HG02763 (cell line): ENCODE measurements at regions not wholly inside any gene's neighbourhood (a gene's known extent, or its start where the extent isn't known, plus 50 kb on each side); places are given as distances from the start of the nearest gene placed in this dataset.
"Not testable (repeated sequence)": the region's sequence is repeated elsewhere in the genome, so short reads cannot be mapped to it uniquely, and the experiment has no call there.

ENCODE experiments used
- ATAC-seq: cut with Tn5 transposase; IDR thresholded peaks from one replicate; pipeline ENCODE4 v1.9.1; 2021; ENCODE audit warnings: mild to moderate bottlenecking, moderate library complexity; ENCODE audit not compliant: unreplicated experiment

DNA sequence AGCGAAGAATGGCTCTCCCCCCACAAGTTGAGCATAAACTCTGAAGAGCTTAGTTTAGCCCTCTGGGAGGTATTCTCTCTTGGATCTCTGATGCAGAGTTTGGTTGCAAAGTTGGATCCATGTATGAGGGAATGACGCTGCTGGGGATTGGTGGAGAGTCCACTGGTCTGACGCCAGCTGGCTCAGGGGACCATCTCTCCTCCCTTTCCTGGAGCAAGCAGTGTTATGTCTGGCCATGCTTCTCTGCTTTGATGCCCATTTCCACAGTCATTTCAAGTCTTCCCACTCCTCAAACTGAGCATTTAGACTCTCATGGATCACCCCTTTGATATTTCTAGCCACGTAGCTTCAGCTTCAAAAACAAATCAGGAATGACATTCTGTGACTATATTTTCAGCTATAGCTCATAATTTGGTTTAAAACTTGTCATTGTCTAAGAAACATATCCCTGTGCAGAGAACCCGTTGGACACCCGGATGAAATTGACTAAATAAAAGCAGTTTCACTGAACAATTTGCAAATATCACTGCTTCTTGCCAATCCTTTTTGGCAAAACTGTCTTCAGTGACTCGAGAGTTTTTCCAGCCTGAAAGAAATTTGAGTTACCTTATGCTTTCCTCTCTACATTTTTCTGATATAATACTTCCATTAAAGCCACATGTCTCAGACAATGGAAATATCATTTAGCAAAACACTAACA is 193.4 kb upstream of the CDH11 start:
- no peak for ATAC-seq

GRCh38 chr16:65314627-65315008 is 192.8 kb upstream of the CDH11 start:
- ATAC-seq, result no peak

- no peak for ATAC-seq
Observed at GRCh38 chr16:65313936-65314626, 192.2 kb upstream of the CDH11 start.

GRCh38 chr16:65312795-65313194 is 190.9 kb upstream of the CDH11 start:
- ATAC-seq, result no peak

GRCh38 chr16:65312071-65312470 is 190.2 kb upstream of the CDH11 start:
- no peak for ATAC-seq

DNA sequence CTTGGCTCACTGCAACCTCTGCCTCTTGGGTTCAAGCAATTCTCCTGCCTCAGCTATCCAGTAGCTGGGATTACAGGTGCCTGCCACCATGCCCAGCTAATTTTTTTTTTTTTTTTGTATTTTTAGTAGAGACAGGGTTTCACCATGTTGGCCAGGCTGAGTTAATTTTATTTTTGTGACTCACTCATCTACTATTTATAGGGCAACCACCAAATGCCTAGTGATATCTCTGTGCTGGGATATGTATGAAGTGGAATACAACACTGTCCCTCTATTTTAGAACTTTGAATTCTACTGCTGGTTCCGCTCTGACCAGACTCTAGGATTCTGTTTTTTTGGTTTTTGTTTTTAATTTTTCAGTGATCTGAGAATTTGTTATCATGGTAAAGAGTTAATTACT is 188.6 kb upstream of the CDH11 start:
- not testable (repeated sequence) for ATAC-seq

DNA sequence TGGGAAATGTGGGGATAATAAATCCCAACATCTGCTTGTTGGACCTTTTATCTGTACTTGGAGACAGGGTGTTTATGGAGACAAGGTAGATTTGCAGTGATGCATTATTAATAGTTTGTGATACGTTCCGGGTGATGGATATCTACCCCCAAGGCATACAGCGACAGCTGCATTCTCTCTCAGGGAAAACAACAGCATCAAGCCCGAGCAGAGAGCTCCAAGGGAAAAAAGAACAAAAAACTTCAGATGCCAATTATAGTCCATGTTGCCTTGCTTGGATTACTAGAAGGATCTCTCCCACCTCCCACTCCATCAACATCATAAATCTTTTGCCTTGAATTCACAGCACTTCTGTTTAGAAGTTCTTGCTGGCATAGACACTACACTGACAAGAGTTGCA is 187.5 kb upstream of the CDH11 start:
- no peak for ATAC-seq

GRCh38 chr16:65308506-65308905 is 186.6 kb upstream of the CDH11 start:
- no peak for ATAC-seq

DNA sequence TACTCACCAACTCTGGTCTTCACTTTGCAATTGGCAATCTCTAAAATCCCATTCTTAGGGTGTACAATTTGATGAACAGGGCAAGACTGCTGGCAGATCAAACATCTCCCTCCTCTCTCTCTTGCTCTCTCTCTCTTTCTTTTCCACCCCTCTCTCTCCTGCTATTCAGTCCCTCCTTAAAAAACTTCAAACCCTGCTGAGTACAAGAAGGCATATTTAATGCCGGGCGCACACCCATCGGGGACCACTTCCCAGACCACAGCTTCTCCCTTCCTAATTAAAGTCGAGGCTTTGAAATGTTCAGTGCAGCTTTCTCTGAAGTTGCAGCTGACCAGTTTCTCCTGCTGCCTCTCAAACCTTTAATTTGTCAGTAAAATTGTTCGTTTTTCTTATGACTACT is 185.4 kb upstream of the CDH11 start:
- ATAC-seq, result no peak

GRCh38 chr16:65306722-65307121 is 184.9 kb upstream of the CDH11 start:
- no peak for ATAC-seq

- ATAC-seq, result no peak
Observed at GRCh38 chr16:65306300-65306699, 184.4 kb upstream of the CDH11 start.

DNA sequence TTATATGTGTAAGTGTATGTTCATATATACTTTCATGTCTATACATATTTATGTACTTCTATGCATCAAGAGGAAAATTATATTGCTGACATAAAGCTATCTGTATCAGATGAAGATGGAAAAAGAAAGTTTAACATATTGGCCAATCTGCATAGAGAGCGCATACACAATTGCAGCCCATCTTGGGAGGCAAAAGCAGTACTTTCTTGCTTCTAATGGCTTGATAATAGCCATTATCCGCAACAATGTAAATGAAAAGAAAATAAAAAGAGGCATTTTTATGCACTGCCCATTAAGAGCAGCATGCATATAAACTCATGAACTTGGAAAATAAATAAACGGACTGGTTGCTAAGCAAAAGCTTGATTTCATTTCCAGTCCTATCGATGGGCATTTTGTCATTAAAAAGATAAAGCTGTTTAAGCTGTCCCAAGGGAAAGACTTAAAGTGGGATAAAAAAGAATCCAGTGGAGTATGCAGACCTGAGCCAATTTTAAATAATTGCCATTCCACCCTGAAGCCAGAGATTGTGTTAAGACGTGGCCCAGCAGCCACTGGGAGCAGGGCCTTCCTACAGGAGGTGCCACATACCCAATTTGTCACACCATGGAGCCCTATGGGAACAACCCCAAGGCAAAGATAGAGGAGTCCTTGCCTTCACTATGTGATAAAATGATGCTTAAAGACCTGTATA is 183.6 kb upstream of the CDH11 start:
- no peak for ATAC-seq

DNA sequence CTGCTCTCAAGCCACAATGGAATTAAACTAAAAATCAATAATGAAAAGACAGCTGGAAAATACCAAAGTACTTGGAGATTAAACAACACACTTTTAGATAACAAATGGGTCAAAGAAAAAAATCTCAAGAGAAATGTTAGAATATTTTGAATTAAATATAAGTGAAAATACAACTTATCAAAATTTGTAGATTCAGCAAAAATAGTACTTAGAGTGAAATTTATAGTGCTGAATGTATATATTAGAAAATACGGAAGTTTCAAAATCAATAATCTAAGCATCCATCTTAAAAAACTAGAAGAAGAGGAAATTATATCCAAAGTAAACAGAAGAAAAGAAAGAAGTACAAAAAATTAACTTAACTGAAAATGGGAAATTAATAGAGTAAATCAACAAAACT is 179.2 kb upstream of the CDH11 start:
- ATAC-seq, result no peak

- no peak for ATAC-seq
Observed at GRCh38 chr16:65297453-65297852, 175.6 kb upstream of the CDH11 start.

GRCh38 chr16:65295527-65295926 is 173.7 kb upstream of the CDH11 start:
- no peak for ATAC-seq

DNA sequence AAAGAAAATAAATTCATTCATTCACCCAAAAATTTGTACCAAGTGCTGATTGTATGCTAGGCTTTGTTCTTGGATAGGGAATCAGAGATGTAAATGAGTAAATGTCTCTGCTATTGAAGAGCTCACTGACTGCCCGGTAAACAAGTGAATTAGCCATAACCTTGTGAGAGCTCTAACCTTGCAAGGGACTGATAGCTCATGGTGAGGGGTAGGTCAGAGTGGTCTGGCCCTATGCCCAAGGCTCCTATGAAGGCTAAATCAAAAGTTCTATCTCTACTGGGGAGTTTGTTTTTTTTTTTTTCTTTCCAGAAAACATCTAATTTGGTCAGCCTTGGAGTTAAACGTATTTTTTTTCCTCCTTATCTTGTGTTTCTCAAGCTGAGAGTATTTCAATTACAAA is 172.8 kb upstream of the CDH11 start:
- no peak for ATAC-seq

GRCh38 chr16:65294165-65294564 is 172.3 kb upstream of the CDH11 start:
- ATAC-seq, result no peak

DNA sequence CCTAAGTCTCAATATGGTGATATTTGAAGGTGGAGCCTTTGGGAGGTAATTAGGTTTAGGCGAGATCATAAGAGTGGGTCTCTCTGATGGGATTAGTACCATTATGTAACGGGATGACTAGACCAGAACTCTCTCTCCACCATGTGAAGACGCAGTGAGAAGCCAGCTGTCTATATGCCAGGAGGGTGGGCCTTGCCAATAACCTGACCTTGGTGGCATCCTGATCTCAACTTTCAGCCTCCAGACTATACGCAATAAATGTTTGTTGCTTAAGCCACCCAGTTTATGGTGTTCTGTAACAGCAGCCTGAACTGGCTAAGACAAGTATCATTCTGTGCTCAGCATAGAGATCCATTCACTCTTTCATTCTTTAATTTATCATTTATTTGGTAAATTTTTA is 167.2 kb upstream of the CDH11 start:
- no peak for ATAC-seq

- ATAC-seq, result no peak
Observed at GRCh38 chr16:65287307-65287706, 165.4 kb upstream of the CDH11 start.

DNA sequence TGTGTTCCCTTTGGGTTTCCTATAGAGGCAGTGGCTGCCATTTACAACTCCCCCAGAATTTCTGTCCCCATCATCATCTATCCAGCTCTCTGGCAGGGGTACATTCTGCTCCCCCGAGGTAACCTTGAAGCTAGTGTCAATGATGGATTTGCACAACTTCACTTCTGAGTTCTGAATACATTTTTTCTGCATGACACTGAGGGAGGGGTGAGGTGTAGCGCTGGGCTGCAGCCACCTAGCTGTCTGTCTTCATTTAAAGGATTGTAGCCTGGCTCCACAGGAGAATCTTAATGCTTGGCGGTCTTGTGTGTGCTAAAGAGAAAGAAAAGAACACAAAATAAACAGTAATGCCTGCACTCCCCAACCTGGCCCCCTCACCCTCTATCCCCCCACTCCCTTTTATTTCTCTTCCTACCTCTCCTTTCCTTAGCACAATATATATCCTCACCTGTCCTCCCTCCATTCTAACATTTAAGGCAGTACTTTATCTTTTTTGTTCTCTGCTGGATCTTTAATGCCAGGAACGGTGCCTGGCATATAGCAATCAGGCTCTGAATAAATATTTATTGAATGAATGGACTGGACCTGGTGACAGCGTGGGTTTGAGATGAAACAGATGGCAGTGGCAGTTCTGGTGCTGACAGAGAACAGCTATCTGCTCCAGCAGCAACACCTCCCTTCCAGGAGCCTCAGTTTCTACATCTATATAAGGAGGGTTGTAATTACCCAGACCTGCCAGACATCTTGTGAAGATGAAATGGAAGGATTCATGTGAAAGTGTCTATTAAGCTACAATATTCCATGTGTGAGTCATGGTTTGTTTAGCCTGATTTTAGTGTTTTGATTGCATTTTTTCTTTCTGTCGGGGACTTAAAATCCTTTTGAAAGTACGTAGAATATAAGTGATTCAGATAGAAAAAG is 163.5 kb upstream of the CDH11 start:
- no peak for ATAC-seq

DNA sequence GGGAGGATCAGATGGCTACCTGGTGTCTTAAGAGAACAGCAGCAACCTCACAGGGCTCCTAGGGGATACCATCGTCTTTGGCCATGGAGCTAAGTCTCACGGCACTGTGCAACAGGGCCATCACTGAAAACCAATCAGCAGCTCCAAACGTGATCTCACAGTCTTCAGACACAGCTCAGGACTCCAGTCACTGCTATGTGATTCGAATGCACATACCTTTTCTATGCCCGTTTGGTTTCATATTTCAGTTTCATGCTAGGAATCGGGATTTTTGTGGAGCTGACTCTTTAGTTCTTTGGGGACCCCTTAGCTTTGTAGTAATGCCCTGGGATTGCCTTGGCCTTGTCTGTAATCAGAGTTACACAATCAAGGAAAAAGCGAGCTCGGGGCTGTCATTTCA is 162.8 kb upstream of the CDH11 start:
- ATAC-seq, result no peak
